ENCODE measurements at regions not wholly inside any gene's neighbourhood (a gene's known extent, or its start where the extent isn't known, plus 50 kb on each side); places are given as distances from the start of the nearest gene placed in this dataset.

DNA sequence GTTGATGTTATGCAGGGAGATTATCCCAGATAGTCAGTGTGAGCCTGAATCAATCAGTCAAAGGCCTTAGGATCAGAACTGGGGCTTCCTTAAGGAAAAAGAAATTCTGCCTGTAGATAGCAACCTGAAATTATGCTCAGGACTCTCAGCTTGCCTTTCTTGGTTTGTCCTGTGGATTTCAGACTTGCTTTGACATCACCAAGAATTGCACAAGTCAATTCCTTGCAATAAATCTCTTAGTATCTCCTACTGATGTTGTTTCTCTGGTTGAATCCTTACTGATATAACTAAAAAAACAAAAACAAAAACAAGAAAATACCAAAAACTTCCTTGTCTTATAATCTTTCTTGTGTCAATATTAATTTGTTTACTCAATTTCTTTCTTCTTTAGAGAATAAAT lies 258.9 kb upstream of the TCF21 start:
- Histone ChIP-seq H3K4me3 (replicated peaks; ENCODE audit: insufficient read depth, low read length) (no peak overlapping the region), H3K27me3 (ENCODE audit: insufficient read depth, poor library complexity, severe bottlenecking) (no peaks in the 10 kb centered on the region), H3K27ac (replicated peaks) (no peak overlapping the region)
- no peak for DNase-seq (ENCODE audit: low read depth in 1 of 2, low spot score in 1 of 2)
- TF ChIP-seq POLR2AphosphoS5 (IDR thresholded peaks at IDR 0.05; ENCODE audit: low read depth): no peak

DNA sequence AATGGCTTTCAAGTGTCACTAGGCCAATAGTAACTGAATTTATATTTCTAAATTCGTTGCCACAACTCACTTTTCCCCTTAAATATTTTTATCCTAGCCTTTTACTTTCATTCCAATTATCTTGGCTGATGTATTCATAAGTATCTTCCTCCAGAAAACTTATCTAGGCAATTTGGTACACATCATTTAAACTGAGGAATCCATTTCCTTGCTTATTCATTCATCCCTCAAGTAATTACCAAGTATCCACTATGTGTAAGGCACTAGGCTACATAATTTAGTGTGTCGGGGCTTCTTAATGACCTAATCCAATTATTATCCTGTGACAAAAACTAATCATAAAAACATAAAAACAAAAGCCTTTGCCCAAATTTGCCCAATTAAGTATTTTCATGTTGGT lies 258.3 kb upstream of the TCF21 start:
- no peak overlapping the region for H3K4me3 ChIP-seq (replicated peaks; ENCODE audit: insufficient read depth, low read length)
- H3K27ac ChIP-seq (replicated peaks): no peak overlapping the region
- no peaks in the 10 kb centered on the region for H3K27me3 ChIP-seq (ENCODE audit: insufficient read depth, poor library complexity, severe bottlenecking)
- TF ChIP-seq SPI1 (IDR thresholded peaks at IDR 0.05; ENCODE audit: borderline replicate concordance, low read depth): no peak
- TF ChIP-seq, protein P1, sequence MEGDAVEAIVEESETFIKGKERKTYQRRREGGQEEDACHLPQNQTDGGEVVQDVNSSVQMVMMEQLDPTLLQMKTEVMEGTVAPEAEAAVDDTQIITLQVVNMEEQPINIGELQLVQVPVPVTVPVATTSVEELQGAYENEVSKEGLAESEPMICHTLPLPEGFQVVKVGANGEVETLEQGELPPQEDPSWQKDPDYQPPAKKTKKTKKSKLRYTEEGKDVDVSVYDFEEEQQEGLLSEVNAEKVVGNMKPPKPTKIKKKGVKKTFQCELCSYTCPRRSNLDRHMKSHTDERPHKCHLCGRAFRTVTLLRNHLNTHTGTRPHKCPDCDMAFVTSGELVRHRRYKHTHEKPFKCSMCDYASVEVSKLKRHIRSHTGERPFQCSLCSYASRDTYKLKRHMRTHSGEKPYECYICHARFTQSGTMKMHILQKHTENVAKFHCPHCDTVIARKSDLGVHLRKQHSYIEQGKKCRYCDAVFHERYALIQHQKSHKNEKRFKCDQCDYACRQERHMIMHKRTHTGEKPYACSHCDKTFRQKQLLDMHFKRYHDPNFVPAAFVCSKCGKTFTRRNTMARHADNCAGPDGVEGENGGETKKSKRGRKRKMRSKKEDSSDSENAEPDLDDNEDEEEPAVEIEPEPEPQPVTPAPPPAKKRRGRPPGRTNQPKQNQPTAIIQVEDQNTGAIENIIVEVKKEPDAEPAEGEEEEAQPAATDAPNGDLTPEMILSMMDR (IDR thresholded peaks at IDR 0.05; ENCODE audit: insufficient read depth, low read length): no peak
- TF ChIP-seq POLR2AphosphoS5 (IDR thresholded peaks at IDR 0.05; ENCODE audit: low read depth): no peak
- TF ChIP-seq, protein P2, sequence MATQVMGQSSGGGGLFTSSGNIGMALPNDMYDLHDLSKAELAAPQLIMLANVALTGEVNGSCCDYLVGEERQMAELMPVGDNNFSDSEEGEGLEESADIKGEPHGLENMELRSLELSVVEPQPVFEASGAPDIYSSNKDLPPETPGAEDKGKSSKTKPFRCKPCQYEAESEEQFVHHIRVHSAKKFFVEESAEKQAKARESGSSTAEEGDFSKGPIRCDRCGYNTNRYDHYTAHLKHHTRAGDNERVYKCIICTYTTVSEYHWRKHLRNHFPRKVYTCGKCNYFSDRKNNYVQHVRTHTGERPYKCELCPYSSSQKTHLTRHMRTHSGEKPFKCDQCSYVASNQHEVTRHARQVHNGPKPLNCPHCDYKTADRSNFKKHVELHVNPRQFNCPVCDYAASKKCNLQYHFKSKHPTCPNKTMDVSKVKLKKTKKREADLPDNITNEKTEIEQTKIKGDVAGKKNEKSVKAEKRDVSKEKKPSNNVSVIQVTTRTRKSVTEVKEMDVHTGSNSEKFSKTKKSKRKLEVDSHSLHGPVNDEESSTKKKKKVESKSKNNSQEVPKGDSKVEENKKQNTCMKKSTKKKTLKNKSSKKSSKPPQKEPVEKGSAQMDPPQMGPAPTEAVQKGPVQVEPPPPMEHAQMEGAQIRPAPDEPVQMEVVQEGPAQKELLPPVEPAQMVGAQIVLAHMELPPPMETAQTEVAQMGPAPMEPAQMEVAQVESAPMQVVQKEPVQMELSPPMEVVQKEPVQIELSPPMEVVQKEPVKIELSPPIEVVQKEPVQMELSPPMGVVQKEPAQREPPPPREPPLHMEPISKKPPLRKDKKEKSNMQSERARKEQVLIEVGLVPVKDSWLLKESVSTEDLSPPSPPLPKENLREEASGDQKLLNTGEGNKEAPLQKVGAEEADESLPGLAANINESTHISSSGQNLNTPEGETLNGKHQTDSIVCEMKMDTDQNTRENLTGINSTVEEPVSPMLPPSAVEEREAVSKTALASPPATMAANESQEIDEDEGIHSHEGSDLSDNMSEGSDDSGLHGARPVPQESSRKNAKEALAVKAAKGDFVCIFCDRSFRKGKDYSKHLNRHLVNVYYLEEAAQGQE (IDR thresholded peaks at IDR 0.05; ENCODE audit: insufficient replicate concordance, low read depth): no peak
- TF ChIP-seq GABPA (IDR thresholded peaks at IDR 0.05; ENCODE audit: low read depth): no peak
- DNase-seq (ENCODE audit: low read depth in 1 of 2, low spot score in 1 of 2): no peak

DNA sequence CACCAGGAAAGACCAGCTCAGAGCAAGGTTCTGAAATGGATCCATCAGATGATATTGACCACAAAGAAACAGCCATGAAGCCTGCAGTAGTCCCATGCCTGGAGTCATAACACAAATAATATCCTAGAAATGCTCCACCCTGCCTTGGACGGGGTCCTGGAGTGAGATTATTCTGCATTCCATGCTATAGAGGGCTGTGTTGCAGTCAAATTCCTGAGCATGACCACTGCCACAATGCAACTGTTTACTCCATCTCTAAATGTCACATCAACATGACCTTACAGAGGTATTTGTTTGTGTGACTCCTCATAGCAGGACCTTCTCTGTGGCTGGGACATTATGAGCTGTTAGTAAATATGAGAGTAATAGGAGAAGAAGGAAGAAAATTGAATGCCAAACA lies 257.5 kb upstream of the TCF21 start:
- Histone ChIP-seq H3K27me3 (ENCODE audit: insufficient read depth, poor library complexity, severe bottlenecking) (no peaks in the 10 kb centered on the region), H3K4me3 (replicated peaks; ENCODE audit: insufficient read depth, low read length) (no peak overlapping the region), H3K27ac (replicated peaks) (no peak overlapping the region)
- TF ChIP-seq SPI1 (IDR thresholded peaks at IDR 0.05; ENCODE audit: borderline replicate concordance, low read depth): no peak
- TF ChIP-seq, protein P2 (IDR thresholded peaks at IDR 0.05; ENCODE audit: insufficient replicate concordance, low read depth): no peak
- TF ChIP-seq GABPA (IDR thresholded peaks at IDR 0.05; ENCODE audit: low read depth): no peak
- TF ChIP-seq, protein P1 (IDR thresholded peaks at IDR 0.05; ENCODE audit: insufficient read depth, low read length): no peak
- no peak for TF ChIP-seq POLR2AphosphoS5 (IDR thresholded peaks at IDR 0.05; ENCODE audit: low read depth)
- DNase-seq (ENCODE audit: low read depth in 1 of 2, low spot score in 1 of 2): no peak

DNA sequence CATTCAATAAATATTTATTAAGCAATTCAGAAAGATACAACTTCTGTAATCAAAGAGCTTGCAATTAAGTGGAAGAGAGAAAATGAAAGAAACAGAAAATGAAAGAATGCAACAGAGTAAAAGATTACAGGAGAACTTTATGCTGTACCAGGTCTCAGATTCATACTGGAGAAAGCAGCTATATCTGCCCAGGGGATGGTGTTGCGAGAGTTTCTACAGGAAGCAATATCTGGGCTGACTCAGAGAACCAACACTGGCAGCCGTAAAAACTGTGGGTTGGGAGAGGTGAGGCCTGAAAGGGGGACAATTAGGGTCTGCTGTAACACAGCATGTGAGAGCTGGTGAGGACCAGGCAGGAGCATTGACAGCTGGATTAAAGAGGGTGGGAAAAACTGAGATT lies 256.7 kb upstream of the TCF21 start:
- Histone ChIP-seq H3K27me3 (ENCODE audit: insufficient read depth, poor library complexity, severe bottlenecking) (no peaks in the 10 kb centered on the region), H3K27ac (replicated peaks) (no peak overlapping the region), H3K4me3 (replicated peaks; ENCODE audit: insufficient read depth, low read length) (no peak overlapping the region)
- no peak for TF ChIP-seq POLR2AphosphoS5 (IDR thresholded peaks at IDR 0.05; ENCODE audit: low read depth)
- TF ChIP-seq, protein P2 (IDR thresholded peaks at IDR 0.05; ENCODE audit: insufficient replicate concordance, low read depth): no peak
- TF ChIP-seq, protein P1 (IDR thresholded peaks at IDR 0.05; ENCODE audit: insufficient read depth, low read length): no peak
- no peak for TF ChIP-seq SPI1 (IDR thresholded peaks at IDR 0.05; ENCODE audit: borderline replicate concordance, low read depth)
- TF ChIP-seq GABPA (IDR thresholded peaks at IDR 0.05; ENCODE audit: low read depth): no peak
- DNase-seq (ENCODE audit: low read depth in 1 of 2, low spot score in 1 of 2): no peak

Data from HL-60 (cell line).